Aorta (tissue), 5 donors: ENCODE measurements at regions not wholly inside any gene's neighbourhood (a gene's known extent, or its start where the extent isn't known, plus 50 kb on each side); places are given as distances from the start of the nearest gene placed in this dataset.

ENCODE experiments used
- ATAC-seq: fragments of 200-7000 bp; cut with Tn5 transposase; one replicate; pipeline ENCODE4 v1.9.1; 2022; ENCODE audit warnings: moderate library complexity; ENCODE audit not compliant: low FRiP score
- DNase-seq, 2 donors: peaks; one replicate each; pipeline ENCODE4 v3.0.0-alpha.2; 2020
- H3K27ac ChIP-seq, 2 donors: one replicate each; pipeline ENCODE4 v1.5.1; 2013; ENCODE audit warnings: low read length in 2 of 2, mild to moderate bottlenecking in 2 of 2, moderate library complexity in 2 of 2, control low read depth in 1 of 2, inconsistent platforms in 1 of 2, low read depth in 1 of 2
- H3K27me3 ChIP-seq, 2 donors: one replicate each; pipeline ENCODE4 v1.6.1; 2013; ENCODE audit warnings: control low read depth in 1 of 2, low read length in 1 of 2, mild to moderate bottlenecking in 1 of 2, moderate library complexity in 1 of 2; ENCODE audit not compliant: insufficient read depth in 2 of 2, control insufficient read depth in 1 of 2
- H3K36me3 ChIP-seq, 2 donors: one replicate each; pipeline ENCODE4 v1.6.1; 2013; ENCODE audit warnings: control low read depth in 1 of 2, low read length in 1 of 2, mild to moderate bottlenecking in 1 of 2; ENCODE audit not compliant: insufficient read depth in 2 of 2, control insufficient read depth in 1 of 2
- H3K4me1 ChIP-seq, 2 donors: one replicate each; pipeline ENCODE4 v1.6.1; 2013; ENCODE audit warnings: low read length in 2 of 2, control low read depth in 1 of 2, mild to moderate bottlenecking in 1 of 2, moderate library complexity in 1 of 2; ENCODE audit not compliant: insufficient read depth in 2 of 2, control insufficient read depth in 1 of 2
- H3K4me3 ChIP-seq, 2 donors: one replicate each; pipeline ENCODE4 v1.5.1; 2013; ENCODE audit warnings: low read length in 2 of 2, control low read depth in 1 of 2, mild to moderate bottlenecking in 1 of 2
- H3K9me3 ChIP-seq: one replicate; pipeline ENCODE4 v1.6.1; 2013; ENCODE audit warnings: mild to moderate bottlenecking, low read length; ENCODE audit not compliant: control insufficient read depth
- WGBS, 2 donors: extraction: QIAGEN DNeasy Blood & Tissue Kit; methylation state at CpG; one replicate each; pipeline ENCODE4 v1.1.7; 2013; 5-methylcytosine and 5-hydroxymethylcytosine counted together
- intact Hi-C, 2 donors: fragments of 100-400 bp; cut with DNase I; formaldehyde crosslinking; loops; one replicate each; pipeline versions ENCODE4 v1.14.2 to v1.15.0; 2022
- donor health status: healthy with polysubstance abuse.
- donor health status: Bipolar disorder and iron deficiency.
- donor health status: DM: no; HTN: no; CAD: no.
- donor health status: DM: no; HTN: no; CAD: no.
- donor health status: DM: yes; HTN: yes; CAD: no.

DNA sequence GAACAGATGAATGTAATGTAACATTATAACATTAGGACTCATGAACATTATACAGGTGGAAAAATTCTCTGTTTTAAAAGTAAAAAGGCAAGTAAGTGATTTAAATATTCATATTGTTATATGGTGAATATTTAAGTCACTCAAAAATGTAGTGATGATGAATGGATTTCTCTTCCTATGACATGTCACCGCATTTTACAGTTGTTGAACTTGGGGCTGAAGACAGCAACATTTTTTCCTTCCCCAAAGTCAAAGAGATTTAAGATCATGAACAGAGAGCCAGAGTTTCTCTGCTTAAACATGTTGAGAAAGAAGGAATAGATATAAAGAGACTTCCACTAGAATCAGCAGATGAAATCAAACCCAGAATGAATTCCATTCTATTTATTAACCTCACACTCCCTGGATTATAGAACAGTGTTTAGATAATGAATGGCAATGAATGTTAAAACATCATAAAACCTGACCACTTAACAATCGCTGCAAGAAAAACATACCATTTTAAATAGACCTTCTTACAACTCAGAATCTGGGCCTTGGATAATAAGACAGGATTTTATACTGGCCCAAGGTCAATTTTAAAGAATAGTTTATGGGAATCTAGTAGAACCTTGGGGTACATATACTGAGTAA lies 163.6 kb upstream of the SIX2 start:
- intact Hi-C loops: loop anchor here (10.0 kb wide), 2 partner anchors 112 to 322 kb away; no protein-coding TSS in a partner anchor
- no peaks in the 10 kb centered on the region for H3K27me3 ChIP-seq

DNA sequence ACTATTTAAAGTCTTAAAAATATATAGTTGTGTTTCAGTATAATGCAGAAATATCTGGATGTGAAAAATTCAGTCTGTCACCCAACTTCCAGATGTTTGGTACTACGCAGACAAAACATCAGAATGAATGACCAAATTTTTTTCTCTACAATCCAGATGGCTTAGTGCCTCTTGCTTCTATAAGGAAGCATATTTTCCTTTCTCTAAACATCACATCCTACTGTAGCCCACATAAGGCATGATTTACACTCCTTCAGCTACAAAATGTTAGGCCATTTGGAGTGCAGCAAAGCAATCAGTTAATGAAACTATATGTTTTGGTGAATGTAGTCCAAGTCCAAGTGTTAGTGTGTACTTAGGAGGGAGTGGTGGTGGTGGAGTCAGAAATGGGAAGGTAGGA lies 162.9 kb upstream of the SIX2 start:
- WGBS, 2 donors: 92 to 96% methylated on average over 1 of the region's 1 CpG
- no peak for ATAC-seq

More for the DNA sequence above, 163.6 kb upstream of the SIX2 start:
- DNase-seq (no peak), ATAC-seq (no peak)
- Histone ChIP-seq H3K9me3 (no peaks in the 10 kb centered on the region), H3K27ac (no peak overlapping the region), H3K4me1 (peaks cover 0 to 3% of the 10 kb centered on the region in 2 donors), H3K4me3 (no peak overlapping the region), H3K36me3 (no peaks in the 10 kb centered on the region)
- 21 to 30% methylated on average over 2 of the region's 2 CpGs for WGBS, 2 donors

GRCh38 chr2:45171136-45171501 lies 161.9 kb upstream of the SIX2 start:
- WGBS, 2 donors: 47 to 52% methylated on average over 6 of the region's 6 CpGs

More for the DNA sequence above, 162.9 kb upstream of the SIX2 start:
- H3K4me1 ChIP-seq: peaks cover 0 to 3% of the 10 kb centered on the region in 2 donors
- DNase-seq: no peak
- H3K27me3 ChIP-seq: no peaks in the 10 kb centered on the region
- H3K4me3 ChIP-seq: no peak overlapping the region
- H3K9me3 ChIP-seq: no peaks in the 10 kb centered on the region
- intact Hi-C loops: loop anchor here (10.0 kb wide), 2 partner anchors 113 to 323 kb away; no protein-coding TSS in a partner anchor
- H3K27ac ChIP-seq: no peak overlapping the region
- no peaks in the 10 kb centered on the region for H3K36me3 ChIP-seq

DNA sequence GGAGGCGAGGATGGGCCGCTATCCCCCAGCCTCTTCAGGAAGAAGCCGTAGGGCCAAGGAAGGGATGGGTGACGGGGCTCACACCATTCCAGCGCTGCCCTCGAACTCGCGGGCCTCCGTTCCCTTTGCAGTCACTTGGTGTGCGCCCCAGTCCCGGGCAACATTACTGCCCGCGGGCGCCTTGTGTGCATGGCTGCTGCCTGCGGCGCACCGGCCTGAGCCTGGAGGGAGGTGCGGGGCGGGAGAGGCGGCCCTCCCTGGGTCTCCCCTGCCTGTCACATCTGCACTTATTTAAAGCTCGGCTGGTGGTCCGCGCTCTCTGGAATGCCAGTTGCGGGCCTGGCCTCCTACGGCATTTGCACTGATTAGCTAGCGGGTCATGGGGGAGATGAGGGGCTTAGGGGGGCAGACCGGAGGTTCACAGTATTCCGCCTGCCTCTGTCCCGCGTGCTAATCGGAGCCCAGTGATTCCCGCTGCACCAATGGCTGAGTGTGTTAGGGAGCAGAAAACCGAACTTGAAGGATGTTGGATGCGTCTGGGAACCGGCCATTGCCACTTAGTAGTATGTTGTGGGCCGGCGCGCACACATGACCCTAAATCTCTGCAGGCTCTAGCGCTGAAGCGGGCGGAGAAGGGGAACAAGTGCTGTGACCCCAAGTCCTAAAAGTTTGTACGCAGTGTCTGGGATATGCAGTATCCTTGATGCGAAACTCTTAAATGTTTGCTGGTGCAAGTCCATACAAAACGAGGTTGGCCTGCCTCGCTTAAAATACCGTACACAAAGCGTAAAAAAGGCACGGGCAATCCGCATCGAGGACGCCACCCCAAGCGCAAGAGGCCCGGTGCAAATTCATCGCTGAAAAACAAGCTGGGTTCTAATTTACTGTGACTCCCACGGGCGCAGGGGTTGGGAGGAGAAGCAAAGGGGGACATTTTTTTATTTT lies 161.2 kb upstream of the SIX2 start:
- WGBS, 2 donors: 69 to 74% methylated on average over 55 to 56 of the region's 56 CpGs
- peak overlapping the region; percentile 45 to 53 for H3K4me3 ChIP-seq
- DNase-seq (no peak), ATAC-seq (no peak)
- intact Hi-C loops: loop anchor here (10.0 kb wide), 2 partner anchors 114 to 324 kb away; no protein-coding TSS in a partner anchor
- no peaks in the 10 kb centered on the region for H3K27me3 ChIP-seq
- no peak overlapping the region for H3K27ac ChIP-seq
- no peaks in the 10 kb centered on the region for H3K9me3 ChIP-seq
- peaks cover 0 to 3% of the 10 kb centered on the region in 2 donors for H3K4me1 ChIP-seq
- no peaks in the 10 kb centered on the region for H3K36me3 ChIP-seq

More at GRCh38 chr2:45171136-45171501, 161.9 kb upstream of the SIX2 start:
- Histone ChIP-seq H3K4me1 (peaks cover 0 to 3% of the 10 kb centered on the region in 2 donors), H3K27me3 (no peaks in the 10 kb centered on the region), H3K4me3 (no peak overlapping the region), H3K36me3 (no peaks in the 10 kb centered on the region), H3K9me3 (no peaks in the 10 kb centered on the region), H3K27ac (no peak overlapping the region)
- ATAC-seq (no peak), DNase-seq (no peak)
- intact Hi-C loops: loop anchor here (10.0 kb wide), 2 partner anchors 114 to 324 kb away; no protein-coding TSS in a partner anchor

DNA sequence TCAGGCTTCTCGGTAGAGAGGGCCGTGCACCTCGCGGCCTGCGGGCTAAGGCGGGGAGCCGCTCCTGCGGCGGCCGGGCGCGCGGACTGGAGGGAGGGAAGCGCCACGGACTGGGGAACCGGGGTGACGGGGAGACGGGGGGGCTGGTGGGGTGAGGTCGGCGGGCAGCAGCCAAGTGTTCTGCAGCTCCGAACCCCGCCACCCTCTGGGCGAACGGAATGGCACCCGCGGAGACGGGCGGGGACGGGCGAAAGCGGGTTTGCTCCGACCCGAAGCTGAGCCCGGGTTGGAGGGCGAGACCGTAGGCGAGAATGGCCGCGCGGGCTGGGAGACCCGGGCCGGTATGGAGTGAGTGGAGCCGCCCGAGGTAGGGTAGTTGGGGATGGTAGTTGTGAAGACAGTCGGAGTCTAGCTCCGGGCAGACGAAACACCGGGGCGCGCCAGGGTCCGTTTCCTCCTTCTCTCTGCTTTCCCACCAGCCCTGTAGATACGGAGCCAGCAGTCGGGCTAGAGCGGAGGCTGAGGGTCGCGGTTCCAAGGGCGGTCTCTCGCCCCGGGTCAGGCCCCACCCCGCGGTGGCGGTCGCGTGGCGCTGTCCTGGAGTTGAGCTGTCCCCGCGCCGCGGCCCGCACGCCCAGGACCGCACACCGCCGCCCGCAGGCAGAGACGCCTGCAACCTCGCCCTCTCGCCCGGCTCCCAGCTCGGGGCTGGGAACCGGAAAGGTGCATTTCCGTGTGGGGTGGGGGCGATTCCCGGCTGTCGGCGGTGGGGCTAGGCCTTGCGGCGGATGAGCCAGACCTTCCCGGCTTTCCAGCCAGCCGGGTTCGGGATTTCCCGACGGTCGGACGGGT lies 160.3 kb upstream of the SIX2 start:
- DNase-seq: peak; percentile 58 to 79
- no peaks in the 10 kb centered on the region for H3K9me3 ChIP-seq
- H3K27me3 ChIP-seq: no peaks in the 10 kb centered on the region
- H3K27ac ChIP-seq: peak overlapping the region in 1 of 2 donors; percentile 22
- peak; percentile 73 for ATAC-seq
- H3K4me3 ChIP-seq: peak overlapping the region; percentile 45 to 53
- H3K36me3 ChIP-seq: no peaks in the 10 kb centered on the region
- peaks cover 0 to 3% of the 10 kb centered on the region in 2 donors for H3K4me1 ChIP-seq
- intact Hi-C loops: loop anchor here (5.0 to 10.0 kb wide), 3 partner anchors 115 to 325 kb away; no protein-coding TSS in a partner anchor
- 1% methylated on average over 77 to 95 of the region's 95 CpGs for WGBS, 2 donors

- no peak overlapping the region for H3K27ac ChIP-seq
- no peak for DNase-seq
- 1% methylated on average over 38 to 70 of the region's 70 CpGs for WGBS, 2 donors
Observed at GRCh38 chr2:45168711-45169338, 159.6 kb upstream of the SIX2 start.

GRCh38 chr2:45167920-45168629 lies 158.8 kb upstream of the SIX2 start:
- Histone ChIP-seq H3K4me3 (peak overlapping the region; percentile 53 to 57), H3K27ac (no peak overlapping the region), H3K9me3 (no peaks in the 10 kb centered on the region), H3K4me1 (no peaks in the 10 kb centered on the region), H3K27me3 (no peaks in the 10 kb centered on the region), H3K36me3 (no peaks in the 10 kb centered on the region)
- ATAC-seq (no peak), DNase-seq (no peak)
- 60% methylated on average over 10 of the region's 10 CpGs for WGBS, 2 donors
- intact Hi-C loops: loop anchor here in 1 of 2 donors (5.0 kb wide), 1 partner anchor 141 kb away; no protein-coding TSS in a partner anchor

More at GRCh38 chr2:45168711-45169338, 159.6 kb upstream of the SIX2 start:
- intact Hi-C loops: loop anchor here in 1 of 2 donors (5.0 kb wide), 1 partner anchor 142 kb away; no protein-coding TSS in a partner anchor
- H3K27me3 ChIP-seq: no peaks in the 10 kb centered on the region
- peaks cover 0 to 2% of the 10 kb centered on the region in 2 donors for H3K4me1 ChIP-seq
- peak; percentile 55 for ATAC-seq
- H3K4me3 ChIP-seq: peak overlapping the region; percentile 53 to 57
- no peaks in the 10 kb centered on the region for H3K36me3 ChIP-seq
- H3K9me3 ChIP-seq: no peaks in the 10 kb centered on the region
